GM10266 (cell line): ENCODE measurements at regions not wholly inside any gene's neighbourhood (a gene's known extent, or its start where the extent isn't known, plus 50 kb on each side); places are given as distances from the start of the nearest gene placed in this dataset.
A peak's percentile ranks its signal among the peaks of the same experiment; 100 is the strongest.
"Not testable (repeated sequence)": the region's sequence is repeated elsewhere in the genome, so short reads cannot be mapped to it uniquely, and the experiment has no call there.

ENCODE experiments used
- DNase-seq: peaks from one replicate; pipeline ENCODE4 v3.0.0; 2012; ENCODE audit errors: extremely low spot score
- TF ChIP-seq, protein P1 (sequence below): IDR thresholded peaks from 2 replicates; pipeline ENCODE4 v1.5.1; 2012; ENCODE audit warnings: mild to moderate bottlenecking, low read depth; ENCODE audit not compliant: control insufficient read depth, insufficient read depth; ENCODE audit errors: missing control alignments

DNA sequence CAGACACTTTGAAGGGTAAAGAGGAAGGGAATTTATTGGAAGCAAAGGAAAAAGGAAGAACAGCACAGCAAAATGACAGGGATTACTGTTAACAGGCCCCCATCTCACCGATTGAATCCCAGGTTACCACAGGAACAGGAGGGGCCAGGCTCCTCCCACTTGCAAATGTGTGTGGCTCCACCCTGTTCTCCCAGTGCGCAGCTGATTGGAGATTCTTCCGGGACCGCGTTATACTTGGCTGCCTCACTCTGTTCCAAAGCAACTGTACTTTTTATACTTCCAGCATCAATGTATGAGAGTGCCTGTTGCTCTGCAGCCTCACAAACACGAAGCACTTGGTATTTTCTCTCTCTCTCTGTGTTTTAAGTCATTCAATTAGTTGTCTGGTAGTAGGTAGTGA, 273.6 kb upstream of the MDGA2 start:
- TF ChIP-seq, protein P1, sequence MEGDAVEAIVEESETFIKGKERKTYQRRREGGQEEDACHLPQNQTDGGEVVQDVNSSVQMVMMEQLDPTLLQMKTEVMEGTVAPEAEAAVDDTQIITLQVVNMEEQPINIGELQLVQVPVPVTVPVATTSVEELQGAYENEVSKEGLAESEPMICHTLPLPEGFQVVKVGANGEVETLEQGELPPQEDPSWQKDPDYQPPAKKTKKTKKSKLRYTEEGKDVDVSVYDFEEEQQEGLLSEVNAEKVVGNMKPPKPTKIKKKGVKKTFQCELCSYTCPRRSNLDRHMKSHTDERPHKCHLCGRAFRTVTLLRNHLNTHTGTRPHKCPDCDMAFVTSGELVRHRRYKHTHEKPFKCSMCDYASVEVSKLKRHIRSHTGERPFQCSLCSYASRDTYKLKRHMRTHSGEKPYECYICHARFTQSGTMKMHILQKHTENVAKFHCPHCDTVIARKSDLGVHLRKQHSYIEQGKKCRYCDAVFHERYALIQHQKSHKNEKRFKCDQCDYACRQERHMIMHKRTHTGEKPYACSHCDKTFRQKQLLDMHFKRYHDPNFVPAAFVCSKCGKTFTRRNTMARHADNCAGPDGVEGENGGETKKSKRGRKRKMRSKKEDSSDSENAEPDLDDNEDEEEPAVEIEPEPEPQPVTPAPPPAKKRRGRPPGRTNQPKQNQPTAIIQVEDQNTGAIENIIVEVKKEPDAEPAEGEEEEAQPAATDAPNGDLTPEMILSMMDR: no peak
- no peak for DNase-seq

DNA sequence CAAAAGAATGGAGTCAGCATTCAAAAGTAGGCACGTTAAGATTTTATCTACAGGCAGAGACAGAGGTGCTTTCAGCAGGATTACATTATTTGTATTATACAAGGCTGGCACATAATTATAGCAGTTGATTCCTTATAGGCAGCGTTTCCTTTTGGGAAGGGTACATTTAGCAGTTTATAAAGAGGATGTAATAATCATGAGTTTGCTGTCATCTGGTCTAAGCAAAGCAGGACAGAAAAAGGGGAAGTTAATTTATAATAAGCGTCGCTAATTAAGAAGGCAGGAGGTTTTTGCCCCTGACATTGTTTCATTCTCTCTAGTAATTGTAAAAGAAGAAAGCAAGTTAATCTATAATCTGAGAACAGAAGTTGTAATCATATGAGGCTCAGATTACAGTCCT, 259.9 kb upstream of the MDGA2 start:
- TF ChIP-seq, protein P1: no peak
- no peak for DNase-seq

DNA sequence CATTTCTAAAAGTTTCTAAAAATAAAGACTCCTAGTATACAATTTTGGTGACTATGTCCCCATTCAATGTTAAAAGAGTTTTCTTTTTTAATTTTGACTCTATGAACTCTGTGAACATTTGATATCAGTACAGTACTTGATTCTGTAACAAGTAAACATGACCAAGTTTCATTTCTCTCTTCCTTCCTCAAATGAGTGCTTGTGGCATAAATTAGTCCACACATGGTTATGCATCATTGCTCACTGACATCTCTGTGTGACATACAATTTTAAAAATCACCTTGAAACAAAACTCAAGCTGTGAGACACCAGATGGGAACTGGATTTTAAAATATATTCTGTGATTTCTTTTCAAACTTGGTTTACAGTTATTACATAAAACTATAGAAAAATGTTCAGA, 253.9 kb upstream of the MDGA2 start:
- no peak for DNase-seq
- TF ChIP-seq, protein P1: no peak

DNA sequence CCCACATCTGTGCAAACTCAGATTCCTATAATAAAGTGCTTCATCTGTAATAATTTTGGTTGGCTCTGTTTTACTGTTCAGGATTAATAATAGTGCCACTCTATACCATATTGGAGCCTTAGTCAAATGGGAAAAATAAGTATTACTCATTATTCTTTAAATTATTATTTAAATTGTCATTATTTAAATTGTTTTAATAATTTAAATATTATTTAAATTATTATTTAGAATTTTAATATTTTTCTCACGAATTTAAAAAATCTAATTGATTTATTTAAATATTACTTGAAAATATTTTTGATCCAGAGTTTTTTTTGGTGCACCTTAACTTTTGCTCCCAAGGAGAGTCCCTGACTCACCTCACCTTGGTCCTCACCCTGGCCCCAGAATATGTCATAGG, 245.7 kb upstream of the MDGA2 start:
- TF ChIP-seq, protein P1: no peak

DNA sequence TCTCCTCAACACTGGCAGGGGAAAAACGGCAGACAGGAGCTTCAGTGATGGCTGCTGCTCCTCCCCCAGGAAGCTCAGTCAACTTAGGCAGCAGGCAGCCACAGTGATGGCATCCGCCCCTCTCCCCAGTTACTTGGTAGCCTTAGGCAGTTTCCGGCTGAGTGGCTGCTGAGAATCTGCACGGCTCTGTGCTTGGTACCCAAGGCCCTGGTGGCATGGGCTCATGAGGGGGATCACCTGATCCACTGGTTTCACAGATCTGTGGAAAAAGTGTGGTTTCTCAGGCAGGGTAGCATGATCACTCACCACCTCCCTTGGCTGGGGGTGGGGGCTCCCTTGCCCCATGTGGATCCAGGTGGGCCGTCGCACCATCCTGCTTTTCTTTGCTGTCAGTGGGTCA, 244.6 kb upstream of the MDGA2 start:
- TF ChIP-seq, protein P1: no peak
- DNase-seq: no peak

More for the DNA sequence above, 245.7 kb upstream of the MDGA2 start:
- DNase-seq: no peak

DNA sequence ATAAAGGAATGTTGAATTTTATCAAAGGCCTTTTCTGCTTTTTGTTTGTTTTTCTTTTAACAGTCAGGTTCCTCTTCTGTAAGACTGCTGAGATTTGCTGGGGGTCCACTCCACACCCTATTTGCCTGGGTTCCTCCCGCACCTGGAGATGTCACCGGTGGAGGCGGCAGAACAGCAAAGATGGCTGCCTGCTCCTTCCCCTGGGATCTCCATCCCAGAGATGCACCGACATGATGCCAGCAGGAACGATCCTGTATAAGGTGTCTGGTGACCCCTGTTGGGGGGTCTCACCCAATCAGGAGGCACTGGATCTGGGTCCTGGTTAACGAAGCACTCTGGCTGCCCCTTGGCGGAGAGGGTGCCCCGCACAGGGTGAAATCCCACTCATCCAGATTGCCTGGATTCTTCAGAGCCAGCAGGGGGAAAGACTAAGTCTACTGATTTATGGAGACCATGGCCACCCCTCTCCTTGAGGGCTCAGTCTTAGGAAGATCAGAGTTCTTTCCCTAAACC, 244.0 kb upstream of the MDGA2 start:
- DNase-seq: no peak
- TF ChIP-seq, protein P1: no peak

DNA sequence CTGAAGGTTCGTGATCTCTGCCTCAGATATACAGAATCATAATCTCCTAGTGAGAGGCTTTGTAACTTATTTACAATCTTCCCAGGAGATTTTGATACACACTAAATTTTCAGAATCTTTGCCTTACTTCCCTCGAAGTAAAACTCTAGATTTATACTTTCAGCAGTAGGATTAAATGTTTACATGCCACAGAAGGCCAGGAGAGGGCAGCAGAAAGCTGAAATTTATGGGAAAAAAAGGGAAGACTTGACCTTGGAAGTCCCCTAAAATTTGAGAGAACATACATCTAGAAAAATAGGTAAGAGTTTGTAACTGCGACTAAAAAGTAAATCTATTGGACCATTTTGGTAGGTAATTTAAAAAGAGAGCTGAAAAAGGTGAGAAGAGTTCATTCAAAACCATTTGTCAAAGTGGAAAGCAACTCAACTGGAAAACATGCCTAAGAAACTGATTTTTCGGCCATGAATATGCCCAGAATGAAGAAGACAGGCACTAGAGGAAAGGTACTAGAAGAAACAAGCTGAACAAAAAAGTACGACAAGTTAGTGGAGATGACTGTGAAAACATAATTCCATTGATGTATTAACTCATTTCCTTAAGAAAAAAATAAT, 242.0 kb upstream of the MDGA2 start:
- TF ChIP-seq, protein P1: peak; percentile 51
- DNase-seq: no peak

DNA sequence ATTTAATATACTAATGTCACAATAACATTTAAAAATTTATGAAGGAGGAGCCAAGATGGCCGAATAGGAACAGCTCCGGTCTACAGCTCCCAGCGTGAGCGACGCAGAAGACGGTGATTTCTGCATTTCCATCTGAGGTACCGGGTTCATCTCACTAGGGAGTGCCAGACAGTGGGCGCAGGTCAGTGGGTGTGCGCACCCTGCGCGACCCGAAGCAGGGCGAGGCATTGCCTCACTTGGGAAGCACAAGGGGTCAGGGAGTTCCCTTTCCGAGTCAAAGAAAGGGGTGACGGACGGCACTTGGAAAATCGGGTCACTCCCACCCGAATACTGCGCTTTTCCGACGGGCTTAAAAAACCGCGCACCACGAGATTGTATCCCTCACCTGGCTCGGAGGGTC, 225.7 kb upstream of the MDGA2 start:
- not testable (repeated sequence) for DNase-seq
